Colonic mucosa (tissue), 4 donors: ENCODE measurements at regions not wholly inside any gene's neighbourhood (a gene's known extent, or its start where the extent isn't known, plus 50 kb on each side); places are given as distances from the start of the nearest gene placed in this dataset.
"Not testable (repeated sequence)": the region's sequence is repeated elsewhere in the genome, so short reads cannot be mapped to it uniquely, and the experiment has no call there.

Experiments used
- DNase-seq: peaks from one replicate; pipeline ENCODE4 v3.0.0-alpha.2; 2020
- H3K27ac ChIP-seq: fragments of 200-600 bp; one replicate; pipeline ENCODE4 v1.8.0; 2021
- H3K27me3 ChIP-seq: fragments of 200-600 bp; one replicate; pipeline ENCODE4 v1.8.0; 2021
- H3K36me3 ChIP-seq: fragments of 200-600 bp; one replicate; pipeline ENCODE4 v1.8.0; 2021
- H3K4me1 ChIP-seq: fragments of 200-600 bp; one replicate; pipeline ENCODE4 v1.8.0; 2021; ENCODE audit warnings: mild to moderate bottlenecking
- H3K4me3 ChIP-seq: fragments of 200-600 bp; one replicate; pipeline ENCODE4 v1.8.0; 2021
- H3K9ac ChIP-seq, 2 donors: one replicate each; pipeline ENCODE4 v1.7.0; 2013; ENCODE audit warnings: control low read depth in 2 of 2, low read depth in 2 of 2, low read length in 2 of 2
- H3K9me3 ChIP-seq: fragments of 200-600 bp; one replicate; pipeline ENCODE4 v1.8.0; 2021
- CTCF ChIP-seq: fragments of 200-600 bp; IDR thresholded peaks from one replicate; pipeline ENCODE4 v1.8.0; 2022; ENCODE audit warnings: antibody characterized with exemption, mild to moderate bottlenecking
- intact Hi-C: fragments of 100-400 bp; cut with DNase I; formaldehyde crosslinking; loops from one replicate; pipeline ENCODE4 v1.14.1; 2022
- donor health status: healthy.
- donor health status: DM: no; HTN: no; CAD: no.
- donor health status: DM: no; HTN: no; CAD: no.

DNA sequence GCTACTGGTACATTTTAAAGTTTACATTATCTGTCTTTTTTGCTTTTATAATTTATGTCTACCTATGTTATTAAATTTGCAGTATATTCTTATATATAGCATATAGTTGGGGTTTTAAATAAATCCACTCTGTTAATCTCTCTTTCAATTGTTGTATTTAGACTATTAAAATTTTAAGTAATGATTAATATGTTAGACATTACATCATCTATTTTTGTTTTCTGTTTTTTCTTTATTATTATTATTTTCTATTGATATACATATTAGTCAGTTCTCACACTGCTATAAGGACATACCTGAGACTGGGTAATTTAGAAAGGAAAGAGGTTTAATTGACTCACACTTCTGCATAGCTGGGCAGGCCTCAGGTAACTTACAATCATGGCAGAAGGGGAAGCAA lies 1338.2 kb upstream of the GJE1 start:
- H3K36me3 ChIP-seq: no peaks in the 10 kb centered on the region
- no peak overlapping the region for H3K9ac ChIP-seq
- no peak for DNase-seq
- intact Hi-C loops: no loop called here
- H3K4me3 ChIP-seq: no peak overlapping the region
- H3K4me1 ChIP-seq: no peaks in the 10 kb centered on the region
- no peak for TF ChIP-seq CTCF
- no peak overlapping the region for H3K27ac ChIP-seq
- H3K27me3 ChIP-seq: no peaks in the 10 kb centered on the region
- H3K9me3 ChIP-seq: no peaks in the 10 kb centered on the region

DNA sequence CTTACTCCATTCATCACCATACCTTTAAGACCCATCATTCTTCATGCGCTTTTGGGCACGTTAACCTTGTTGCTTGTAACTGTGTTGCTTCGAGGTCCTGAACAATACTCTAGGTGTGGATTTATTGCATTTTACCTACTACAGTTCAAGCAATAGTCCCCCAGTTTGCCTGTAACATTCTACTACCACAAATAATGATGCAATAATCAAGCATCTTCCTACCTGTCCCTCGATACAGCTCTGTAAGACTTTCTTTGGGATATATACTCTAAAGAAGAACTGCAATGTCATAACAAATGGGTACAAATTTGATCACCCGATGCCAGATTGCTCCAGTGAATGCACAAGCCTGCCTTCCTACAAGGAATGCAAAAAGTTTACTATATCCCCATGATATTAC lies 1342.6 kb upstream of the GJE1 start:
- no peak for TF ChIP-seq CTCF

GRCh38 chr6:140789466-140789865 lies 1343.3 kb upstream of the GJE1 start:
- DNase-seq: no peak
- Histone ChIP-seq H3K9me3 (no peaks in the 10 kb centered on the region), H3K9ac (no peak overlapping the region), H3K36me3 (no peaks in the 10 kb centered on the region), H3K27me3 (no peaks in the 10 kb centered on the region), H3K4me1 (no peaks in the 10 kb centered on the region), H3K27ac (no peak overlapping the region), H3K4me3 (no peak overlapping the region)
- TF ChIP-seq CTCF: no peak
- intact Hi-C loops: no loop called here

More for the DNA sequence above, 1342.6 kb upstream of the GJE1 start:
- no peaks in the 10 kb centered on the region for H3K36me3 ChIP-seq
- no peaks in the 10 kb centered on the region for H3K4me1 ChIP-seq
- H3K27me3 ChIP-seq: no peaks in the 10 kb centered on the region
- H3K4me3 ChIP-seq: no peak overlapping the region
- no peak overlapping the region for H3K27ac ChIP-seq
- H3K9ac ChIP-seq: no peak overlapping the region
- intact Hi-C loops: no loop called here
- H3K9me3 ChIP-seq: no peaks in the 10 kb centered on the region
- DNase-seq: no peak

- Histone ChIP-seq H3K27me3 (no peaks in the 10 kb centered on the region), H3K4me3 (no peak overlapping the region), H3K4me1 (no peaks in the 10 kb centered on the region), H3K9me3 (no peaks in the 10 kb centered on the region), H3K27ac (no peak overlapping the region), H3K9ac (no peak overlapping the region), H3K36me3 (no peaks in the 10 kb centered on the region)
- no peak for DNase-seq
- intact Hi-C loops: no loop called here
- TF ChIP-seq CTCF: no peak
These were observed 1346.8 kb upstream of the GJE1 start for GRCh38 chr6:140785926-140786325.

DNA sequence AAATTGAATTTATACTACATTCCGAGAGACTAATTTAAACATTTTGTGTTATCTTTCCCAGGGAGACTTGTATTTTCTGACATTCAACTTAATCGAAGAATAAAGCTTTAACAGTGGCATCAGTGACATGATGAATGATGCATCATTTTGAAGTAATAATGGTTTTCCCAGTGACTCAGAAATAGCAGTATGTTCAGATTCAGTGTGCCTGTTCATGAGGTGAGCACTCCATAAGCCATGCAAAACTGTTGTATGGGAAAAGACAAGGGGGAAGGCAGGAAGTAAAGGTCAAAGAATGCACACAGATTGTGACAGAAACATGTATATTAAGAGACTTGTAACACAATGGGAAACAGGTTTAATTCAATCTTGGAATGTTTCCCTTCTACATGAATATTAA lies 1348.2 kb upstream of the GJE1 start:
- H3K9ac ChIP-seq: no peak overlapping the region
- no peak overlapping the region for H3K27ac ChIP-seq
- H3K4me1 ChIP-seq: no peaks in the 10 kb centered on the region
- H3K27me3 ChIP-seq: no peaks in the 10 kb centered on the region
- intact Hi-C loops: no loop called here
- H3K9me3 ChIP-seq: no peaks in the 10 kb centered on the region
- TF ChIP-seq CTCF: no peak
- no peak overlapping the region for H3K4me3 ChIP-seq
- no peaks in the 10 kb centered on the region for H3K36me3 ChIP-seq
- DNase-seq: no peak

- H3K9me3 ChIP-seq, H3K4me3 ChIP-seq, H3K4me1 ChIP-seq, DNase-seq, H3K27ac ChIP-seq, H3K36me3 ChIP-seq, intact Hi-C loops, H3K9ac ChIP-seq, H3K27me3 ChIP-seq: not testable (repeated sequence)
These were observed 1349.2 kb upstream of the GJE1 start for GRCh38 chr6:140783504-140783903.
